ENCODE measurements at regions not wholly inside any gene's neighbourhood (a gene's known extent, or its start where the extent isn't known, plus 50 kb on each side); places are given as distances from the start of the nearest gene placed in this dataset.

DNA sequence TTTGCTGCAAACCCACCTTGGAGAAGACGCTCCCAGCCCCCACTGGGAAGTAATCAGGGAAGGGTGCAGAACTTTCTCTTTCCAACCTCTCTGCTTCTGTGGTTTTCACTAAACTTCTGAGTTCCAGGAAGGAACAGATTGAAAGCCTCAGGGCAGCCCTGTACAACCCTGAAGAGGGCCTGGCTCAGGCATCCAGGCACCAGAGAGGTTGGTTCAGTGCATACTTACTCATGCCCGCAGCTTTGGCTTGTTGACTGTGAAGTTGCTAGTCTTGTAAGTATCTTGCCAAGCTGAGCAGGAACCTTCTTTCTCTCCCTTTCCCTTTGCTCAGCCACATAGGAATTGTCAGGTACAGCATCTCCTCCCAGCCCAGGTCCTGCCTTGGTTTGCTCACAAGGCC is 272.2 kb upstream of the FOXQ1 start:
- Histone ChIP-seq H3K4me1 (ENCODE audit: control insufficient read depth, insufficient read depth, low read length) (no peaks in the 10 kb centered on the region), H3K27me3 (replicated peaks in 1 of 2; ENCODE audit: control insufficient read depth in 2 of 2, insufficient read depth in 2 of 2, low read length in 1 of 2) (peaks cover 5 to 9% of the 10 kb centered on the region in 2 experiments; a peak in 3 of 4 replicates), H3K36me3 (ENCODE audit: control insufficient read depth in 2 of 2, insufficient read depth in 2 of 2, low read length in 1 of 2) (no peaks in the 10 kb centered on the region), H3K4me2 (ENCODE audit: control insufficient read depth, insufficient read depth) (no peak overlapping the region), H3K79me2 (ENCODE audit: control insufficient read depth, insufficient read depth, low read length) (no peaks in the 10 kb centered on the region), H3K9ac (ENCODE audit: control insufficient read depth, insufficient read depth, low read length) (no peak overlapping the region), H2AFZ (ENCODE audit: control insufficient read depth, low read depth, low read length) (no peak overlapping the region), H3K4me3 (no peak overlapping the region), H3K9me3 (replicated peaks; ENCODE audit: control insufficient read depth, insufficient read depth, low read length) (no peaks in the 10 kb centered on the region), H4K20me1 (ENCODE audit: control insufficient read depth, insufficient read depth) (no peaks in the 10 kb centered on the region), H3K27ac (ENCODE audit: control insufficient read depth, insufficient read depth) (no peak overlapping the region)
- BruUV-seq (replicated peaks), result no TSS peak
- FAIRE-seq (no peak), DNase-seq (ENCODE audit: low read depth, low spot score) (no peak), ATAC-seq (no peak)
- 50% methylated on average over 2 of the region's 2 CpGs for WGBS (ENCODE audit: insufficient coverage, insufficient replicate concordance, low lambda C conversion rate, missing lambda C conversion rate)
- ChIA-PET SMC1A (ENCODE audit: uncharacterized antibody, unreplicated experiment) (interaction anchor here (0.7 kb wide), 1 partner anchor 92 kb away, joined by 3 read pairs; no protein-coding TSS in a partner anchor), CTCF (no interaction called here), POLR2A (no interaction called here), RAD21 (ENCODE audit: unreplicated experiment) (no interaction called here)
- intact Hi-C loops (cut with micrococcal nuclease; ENCODE audit: unreplicated experiment) (no loop called here), in situ Hi-C loops (cut with MboI) (no loop called here)
- TF ChIP-seq MYB (IDR thresholded peaks at IDR 0.05; ENCODE audit: borderline replicate concordance, low read depth, low read length) (no peak), KLF5 (IDR thresholded peaks at IDR 0.05; ENCODE audit: partially characterized antibody) (no peak), EED (IDR thresholded peaks at IDR 0.05; ENCODE audit: low read depth) (no peak)

DNA sequence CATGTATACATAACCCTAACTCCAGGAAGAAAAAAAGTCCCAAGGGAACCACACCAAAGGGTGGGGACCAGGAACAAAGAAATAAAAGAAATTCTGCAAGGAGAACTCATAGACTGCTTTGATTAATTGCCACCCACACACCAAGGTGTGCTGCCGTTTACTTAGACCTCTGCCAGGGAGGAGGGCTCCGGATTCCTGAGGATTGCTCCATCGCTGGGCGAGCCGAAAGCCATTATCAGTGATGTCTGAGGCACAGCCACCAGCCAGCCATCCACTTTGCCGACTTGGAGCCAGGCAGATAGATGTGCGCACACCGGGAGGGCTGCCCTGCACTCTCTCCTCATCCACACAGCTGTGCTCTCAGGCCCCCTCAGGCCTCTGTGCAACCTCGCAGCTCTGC is 272.7 kb upstream of the FOXQ1 start:
- 56% methylated on average over 9 of the region's 9 CpGs for WGBS (ENCODE audit: insufficient coverage, insufficient replicate concordance, low lambda C conversion rate, missing lambda C conversion rate)
- ChIA-PET SMC1A (ENCODE audit: uncharacterized antibody, unreplicated experiment) (interaction anchor here (0.7 kb wide), 1 partner anchor 92 kb away, joined by 3 read pairs; no protein-coding TSS in a partner anchor), RAD21 (ENCODE audit: unreplicated experiment) (no interaction called here), POLR2A (no interaction called here), CTCF (no interaction called here)
- Histone ChIP-seq H3K4me3 (no peak overlapping the region), H3K36me3 (ENCODE audit: control insufficient read depth in 2 of 2, insufficient read depth in 2 of 2, low read length in 1 of 2) (no peaks in the 10 kb centered on the region), H2AFZ (ENCODE audit: control insufficient read depth, low read depth, low read length) (no peak overlapping the region), H3K27me3 (replicated peaks in 1 of 2; ENCODE audit: control insufficient read depth in 2 of 2, insufficient read depth in 2 of 2, low read length in 1 of 2) (peaks cover 5 to 9% of the 10 kb centered on the region in 2 experiments; a peak in 3 of 4 replicates), H3K4me1 (ENCODE audit: control insufficient read depth, insufficient read depth, low read length) (no peaks in the 10 kb centered on the region), H3K4me2 (ENCODE audit: control insufficient read depth, insufficient read depth) (no peak overlapping the region), H3K79me2 (ENCODE audit: control insufficient read depth, insufficient read depth, low read length) (no peaks in the 10 kb centered on the region), H3K27ac (ENCODE audit: control insufficient read depth, insufficient read depth) (no peak overlapping the region), H3K9ac (ENCODE audit: control insufficient read depth, insufficient read depth, low read length) (no peak overlapping the region), H3K9me3 (replicated peaks; ENCODE audit: control insufficient read depth, insufficient read depth, low read length) (no peaks in the 10 kb centered on the region), H4K20me1 (ENCODE audit: control insufficient read depth, insufficient read depth) (no peaks in the 10 kb centered on the region)
- no peak for FAIRE-seq
- in situ Hi-C loops (cut with MboI) (no loop called here), intact Hi-C loops (cut with micrococcal nuclease; ENCODE audit: unreplicated experiment) (no loop called here)
- DNase-seq (ENCODE audit: low read depth, low spot score), result no peak
- no TSS peak for BruUV-seq (replicated peaks)
- no peak for ATAC-seq
- no peak for TF ChIP-seq MTA3 (IDR thresholded peaks at IDR 0.05; ENCODE audit: borderline replicate concordance, low read length)
- TF ChIP-seq, protein P1, sequence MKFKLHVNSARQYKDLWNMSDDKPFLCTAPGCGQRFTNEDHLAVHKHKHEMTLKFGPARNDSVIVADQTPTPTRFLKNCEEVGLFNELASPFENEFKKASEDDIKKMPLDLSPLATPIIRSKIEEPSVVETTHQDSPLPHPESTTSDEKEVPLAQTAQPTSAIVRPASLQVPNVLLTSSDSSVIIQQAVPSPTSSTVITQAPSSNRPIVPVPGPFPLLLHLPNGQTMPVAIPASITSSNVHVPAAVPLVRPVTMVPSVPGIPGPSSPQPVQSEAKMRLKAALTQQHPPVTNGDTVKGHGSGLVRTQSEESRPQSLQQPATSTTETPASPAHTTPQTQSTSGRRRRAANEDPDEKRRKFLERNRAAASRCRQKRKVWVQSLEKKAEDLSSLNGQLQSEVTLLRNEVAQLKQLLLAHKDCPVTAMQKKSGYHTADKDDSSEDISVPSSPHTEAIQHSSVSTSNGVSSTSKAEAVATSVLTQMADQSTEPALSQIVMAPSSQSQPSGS (IDR thresholded peaks at IDR 0.05; ENCODE audit: low read length), result no peak
- no peak for TF ChIP-seq NBN (IDR thresholded peaks at IDR 0.05)
- TF ChIP-seq, protein P2, sequence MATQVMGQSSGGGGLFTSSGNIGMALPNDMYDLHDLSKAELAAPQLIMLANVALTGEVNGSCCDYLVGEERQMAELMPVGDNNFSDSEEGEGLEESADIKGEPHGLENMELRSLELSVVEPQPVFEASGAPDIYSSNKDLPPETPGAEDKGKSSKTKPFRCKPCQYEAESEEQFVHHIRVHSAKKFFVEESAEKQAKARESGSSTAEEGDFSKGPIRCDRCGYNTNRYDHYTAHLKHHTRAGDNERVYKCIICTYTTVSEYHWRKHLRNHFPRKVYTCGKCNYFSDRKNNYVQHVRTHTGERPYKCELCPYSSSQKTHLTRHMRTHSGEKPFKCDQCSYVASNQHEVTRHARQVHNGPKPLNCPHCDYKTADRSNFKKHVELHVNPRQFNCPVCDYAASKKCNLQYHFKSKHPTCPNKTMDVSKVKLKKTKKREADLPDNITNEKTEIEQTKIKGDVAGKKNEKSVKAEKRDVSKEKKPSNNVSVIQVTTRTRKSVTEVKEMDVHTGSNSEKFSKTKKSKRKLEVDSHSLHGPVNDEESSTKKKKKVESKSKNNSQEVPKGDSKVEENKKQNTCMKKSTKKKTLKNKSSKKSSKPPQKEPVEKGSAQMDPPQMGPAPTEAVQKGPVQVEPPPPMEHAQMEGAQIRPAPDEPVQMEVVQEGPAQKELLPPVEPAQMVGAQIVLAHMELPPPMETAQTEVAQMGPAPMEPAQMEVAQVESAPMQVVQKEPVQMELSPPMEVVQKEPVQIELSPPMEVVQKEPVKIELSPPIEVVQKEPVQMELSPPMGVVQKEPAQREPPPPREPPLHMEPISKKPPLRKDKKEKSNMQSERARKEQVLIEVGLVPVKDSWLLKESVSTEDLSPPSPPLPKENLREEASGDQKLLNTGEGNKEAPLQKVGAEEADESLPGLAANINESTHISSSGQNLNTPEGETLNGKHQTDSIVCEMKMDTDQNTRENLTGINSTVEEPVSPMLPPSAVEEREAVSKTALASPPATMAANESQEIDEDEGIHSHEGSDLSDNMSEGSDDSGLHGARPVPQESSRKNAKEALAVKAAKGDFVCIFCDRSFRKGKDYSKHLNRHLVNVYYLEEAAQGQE (IDR thresholded peaks at IDR 0.05; ENCODE audit: low read depth, low read length), result no peak

Measured in GM12878 (cell line).